GM12878 (cell line): ENCODE measurements at regions not wholly inside any gene's neighbourhood (a gene's known extent, or its start where the extent isn't known, plus 50 kb on each side); places are given as distances from the start of the nearest gene placed in this dataset.
A peak's percentile ranks its signal among the peaks of the same experiment; 100 is the strongest.

ENCODE experiments used
- ATAC-seq: fragments of 200-7000 bp; cut with Tn5 transposase; 3 replicates; pipeline ENCODE4 v1.9.1; 2020; ENCODE audit warnings: mild to moderate bottlenecking, moderate library complexity
- BruUV-seq: library from RNA; stranded (reverse); fragments of 400-500 nt; replicated peaks from 2 replicates; lab custom pipeline; 2021; lab: Mats Ljungman, UMichigan
- CTCF ChIA-PET: fragments of 300-600 bp; sonication (Branson Sonifier 250); formaldehyde crosslinking; extraction: SDS; loops from one replicate; lab custom pipeline; 2021; ENCODE audit warnings: inconsistent platforms; lab: Yijun Ruan, JAX
- POLR2A ChIA-PET: fragments of 350-600 bp; formaldehyde crosslinking; extraction: SDS; loops from one replicate; lab custom pipeline; 2021; ENCODE audit warnings: inconsistent platforms; lab: Charles Lee
- RAD21 ChIA-PET: fragments of 300-600 bp; sonication (Branson Sonifier 250); formaldehyde crosslinking; loops from one replicate; lab custom pipeline; 2023; ENCODE audit warnings: antibody characterized with exemption; ENCODE audit not compliant: unreplicated experiment; lab: Charles Lee
- SMC1A ChIA-PET: fragments of 300-600 bp; sonication (Branson Sonifier 250); formaldehyde crosslinking; loops from one replicate; lab custom pipeline; 2023; ENCODE audit not compliant: unreplicated experiment, uncharacterized antibody; lab: Charles Lee
- DNase-seq: peaks from one replicate; pipeline ENCODE4 v3.0.0-alpha.2; 2011; ENCODE audit warnings: low read depth, low spot score
- FAIRE-seq: peaks from 3 replicates; lab custom pipeline; 2011; peaks lifted over from hg19 to GRCh38; lab: Jason Lieb, UNC
- H2AFZ ChIP-seq: 2 replicates; pipeline ENCODE4 v1.6.0; 2011; ENCODE audit warnings: low read depth, low read length, control low read depth; ENCODE audit not compliant: control insufficient read depth
- H3K27ac ChIP-seq: 2 replicates; pipeline ENCODE4 v1.5.1; 2011; ENCODE audit warnings: control low read depth; ENCODE audit not compliant: control insufficient read depth, insufficient read depth
- H3K27me3 ChIP-seq, 2 experiments: replicated peaks in 1 of 2; 2 replicates each; pipeline versions ENCODE4 v1.6.0 to v1.6.1; 2011; ENCODE audit warnings: low read length in 1 of 2; ENCODE audit not compliant: control insufficient read depth in 2 of 2, insufficient read depth in 2 of 2
- H3K36me3 ChIP-seq, 2 experiments: 2 replicates each; pipeline ENCODE4 v1.5.1; 2011; ENCODE audit warnings: low read length in 1 of 2; ENCODE audit not compliant: control insufficient read depth in 2 of 2, insufficient read depth in 2 of 2
- H3K4me1 ChIP-seq: 2 replicates; pipeline ENCODE4 v1.6.1; 2011; ENCODE audit warnings: mild to moderate bottlenecking, low read length, moderate library complexity, mixed read lengths; ENCODE audit not compliant: control insufficient read depth, insufficient read depth
- H3K4me2 ChIP-seq: 2 replicates; pipeline ENCODE4 v1.6.0; 2011; ENCODE audit warnings: control low read depth; ENCODE audit not compliant: control insufficient read depth, insufficient read depth
- H3K4me3 ChIP-seq: fragments of 200-600 bp; sonication (generic); 2 replicates; pipeline ENCODE4 v1.5.1; 2016
- H3K79me2 ChIP-seq: 2 replicates; pipeline ENCODE4 v1.6.0; 2011; ENCODE audit warnings: low read length; ENCODE audit not compliant: control insufficient read depth, insufficient read depth
- H3K9ac ChIP-seq: 2 replicates; pipeline ENCODE4 v1.8.0; 2011; ENCODE audit warnings: low read length, control low read depth, mixed read lengths; ENCODE audit not compliant: control insufficient read depth, insufficient read depth
- H3K9me3 ChIP-seq: replicated peaks from 3 replicates; pipeline ENCODE4 v1.5.1; 2011; ENCODE audit warnings: mild to moderate bottlenecking, low read length; ENCODE audit not compliant: control insufficient read depth, insufficient read depth
- H4K20me1 ChIP-seq: 2 replicates; pipeline ENCODE4 v1.6.0; 2011; ENCODE audit not compliant: control insufficient read depth, insufficient read depth
- ETV6 ChIP-seq, 2 experiments: fragments of 450-650 bp in 1 of 2; IDR thresholded peaks in 1 of 2; conservative IDR thresholded peaks in 1 of 2; 2 replicates each; pipeline ENCODE4 v1.6.1; 2014; ENCODE audit warnings: antibody characterized with exemption in 1 of 2, borderline replicate concordance in 1 of 2, low read depth in 1 of 2, mild to moderate bottlenecking in 1 of 2, moderate library complexity in 1 of 2
- NFXL1 ChIP-seq: fragments of 450-650 bp; IDR thresholded peaks from 2 replicates; pipeline ENCODE4 v1.6.1; 2017; ENCODE audit warnings: antibody characterized with exemption, mild to moderate bottlenecking, borderline replicate concordance
- NKRF ChIP-seq: fragments of 450-650 bp; conservative IDR thresholded peaks from 2 replicates; pipeline ENCODE4 v1.6.1; 2017; ENCODE audit warnings: mild to moderate bottlenecking, moderate library complexity
- WGBS: methylation state at CpG from one replicate; pipeline ENCODE4 v1.1.6; 2016; ENCODE audit warnings: low lambda C conversion rate; ENCODE audit not compliant: insufficient replicate concordance, insufficient coverage; ENCODE audit errors: missing lambda C conversion rate; 5-methylcytosine and 5-hydroxymethylcytosine counted together
- in situ Hi-C: fragments of 300-500 bp; cut with MboI; formaldehyde crosslinking; loops from 9 replicates; pipeline ENCODE4 v1.14.3; 2018; ENCODE audit warnings: mixed read lengths
- intact Hi-C: fragments of 100-400 bp; cut with micrococcal nuclease; formaldehyde crosslinking; loops from one replicate; pipeline ENCODE4 v1.14.2; 2022; ENCODE audit not compliant: unreplicated experiment

- TF ChIP-seq ETV6 (conservative IDR thresholded peaks at IDR 0.05 in 1 of 2, IDR thresholded peaks at IDR 0.05 in 1 of 2; ENCODE audit: borderline replicate concordance in 1 of 2, low read depth in 1 of 2) (peak in 1 of 2 experiments; percentile 95; a peak in 2 of 4 replicates), NKRF (no peak), NFXL1 (peak; percentile 73; the same call in 1 of the 2 replicates)
- H3K36me3 ChIP-seq: no peaks in the 10 kb centered on the region
- H2AFZ ChIP-seq: peak overlapping the region; percentile 31
- ChIA-PET RAD21 (no interaction called here), POLR2A (interaction anchor here (0.6 to 0.7 kb wide), 2 partner anchors 238 to 704 kb away, joined by 3 to 6 read pairs; no protein-coding TSS in a partner anchor), SMC1A (interaction anchor here (1.0 to 1.9 kb wide), 5 partner anchors 12 to 195 kb away, joined by 3 to 6 read pairs (median 3); no protein-coding TSS in a partner anchor), CTCF (no interaction called here)
- no peak overlapping the region for H3K27ac ChIP-seq
- in situ Hi-C loops (no loop called here), intact Hi-C loops (no loop called here)
- no peaks in the 10 kb centered on the region for H3K27me3 ChIP-seq
- H3K4me2 ChIP-seq: no peak overlapping the region
- ATAC-seq: no peak
- peaks cover 8% of the 10 kb centered on the region; the same call in 1 of the 2 replicates for H3K4me1 ChIP-seq
- no peaks in the 10 kb centered on the region for H4K20me1 ChIP-seq
- no peak overlapping the region for H3K4me3 ChIP-seq
- no peak for DNase-seq
- no peaks in the 10 kb centered on the region for H3K79me2 ChIP-seq
- no TSS peak for BruUV-seq
- 73% methylated on average over 12 of the region's 12 CpGs for WGBS
- FAIRE-seq: no peak
- no peaks in the 10 kb centered on the region for H3K9me3 ChIP-seq
- no peak overlapping the region for H3K9ac ChIP-seq
Observed at GRCh38 chr20:53677447-53678314, 84.0 kb upstream of the ZNF217 start.
